ENCODE measurements at regions not wholly inside any gene's neighbourhood (a gene's known extent, or its start where the extent isn't known, plus 50 kb on each side); places are given as distances from the start of the nearest gene placed in this dataset.
A peak's percentile ranks its signal among the peaks of the same experiment; 100 is the strongest.

- DNase-seq (ENCODE audit: low spot score), result no peak
Observed at GRCh38 chr10:30793093-30793492, 163.5 kb upstream of the LYZL2 start.

DNA sequence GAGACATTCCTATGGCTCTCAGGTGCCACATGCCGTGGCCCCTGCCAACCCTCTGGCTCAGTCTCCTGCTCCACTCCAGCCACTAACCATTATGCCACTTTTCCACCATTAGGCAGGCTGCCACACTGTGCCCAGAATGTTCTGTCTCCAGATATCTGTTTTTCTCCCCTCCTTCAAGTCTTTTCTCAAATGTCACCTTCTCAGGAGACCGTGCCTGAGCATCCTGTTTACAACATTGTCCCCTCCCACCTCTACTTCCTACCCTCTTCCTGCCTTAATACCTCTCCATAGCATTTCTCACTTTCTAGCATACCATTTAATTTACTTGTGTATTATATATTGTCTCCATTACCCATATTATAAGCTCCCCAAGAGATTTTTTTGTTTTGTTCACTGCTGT lies 162.5 kb upstream of the LYZL2 start:
- DNase-seq (ENCODE audit: low spot score), result no peak

DNA sequence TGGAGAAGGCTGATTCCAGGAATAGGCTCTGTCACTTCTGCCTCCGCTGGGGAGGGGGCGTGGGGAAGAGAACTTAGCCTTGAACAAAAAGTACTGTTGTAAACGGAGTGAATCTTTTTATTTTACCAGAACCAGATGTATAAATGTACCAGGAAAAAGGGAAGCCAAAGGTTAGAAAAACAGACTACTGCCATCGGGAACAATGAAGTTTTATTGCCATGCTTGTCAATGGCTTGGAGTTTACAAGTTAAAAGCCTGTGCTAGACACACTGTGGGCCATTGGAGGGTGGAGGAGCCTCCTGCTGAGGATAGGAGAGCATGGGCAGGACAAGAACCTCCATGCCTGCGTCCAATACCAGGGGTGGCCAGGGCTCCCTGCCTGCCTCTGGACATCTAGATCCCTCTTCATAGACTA lies 161.7 kb upstream of the LYZL2 start:
- DNase-seq (ENCODE audit: low spot score), result no peak

- DNase-seq (ENCODE audit: low spot score), result no peak
Observed at GRCh38 chr10:30789806-30790205, 160.3 kb upstream of the LYZL2 start.

DNA sequence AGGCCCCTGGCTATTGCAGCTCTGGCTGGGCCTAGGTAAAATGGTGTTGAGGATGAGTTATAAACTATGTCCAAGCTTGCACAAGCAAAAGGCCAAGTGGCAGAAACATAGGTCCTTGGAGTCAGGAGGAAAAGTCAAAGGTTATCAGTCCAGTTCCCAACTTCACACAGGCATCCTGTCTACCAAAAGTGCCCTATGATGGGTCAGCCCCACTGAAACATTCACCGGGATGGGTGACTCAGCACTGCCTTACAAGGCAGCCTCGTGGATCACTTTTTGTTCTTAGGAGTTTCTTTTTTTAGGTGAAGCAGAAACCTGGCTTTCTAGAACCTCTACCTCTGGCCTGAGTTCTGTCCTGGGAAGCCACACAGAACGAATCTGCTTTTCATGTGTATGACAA lies 158.8 kb upstream of the LYZL2 start:
- no peak for DNase-seq (ENCODE audit: low spot score)

GRCh38 chr10:30786906-30787305 lies 157.4 kb upstream of the LYZL2 start:
- DNase-seq (ENCODE audit: low spot score), result no peak

DNA sequence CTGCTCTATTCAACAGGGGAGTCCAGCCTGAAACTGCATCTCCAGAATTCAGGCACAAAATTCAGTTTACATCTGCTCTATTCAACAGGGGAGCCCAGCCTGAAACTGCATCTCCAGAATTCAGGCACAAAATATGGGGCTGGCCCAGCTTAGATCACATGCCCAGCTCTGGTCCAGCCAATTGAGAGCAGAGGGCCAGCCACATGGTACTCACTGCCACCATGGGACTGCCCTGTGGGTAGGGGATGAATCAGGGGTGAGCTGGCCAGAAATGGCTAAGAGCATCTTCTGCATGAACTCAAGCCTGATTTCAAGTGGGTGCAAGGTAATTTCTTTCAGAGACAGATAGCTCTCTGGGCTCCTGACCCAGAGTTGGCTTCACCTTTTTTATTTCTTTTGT lies 156.6 kb upstream of the LYZL2 start:
- no peak for DNase-seq (ENCODE audit: low spot score)

- DNase-seq (ENCODE audit: low spot score), result peak; percentile 11
Observed at GRCh38 chr10:30784897-30785605, 155.5 kb upstream of the LYZL2 start.

DNA sequence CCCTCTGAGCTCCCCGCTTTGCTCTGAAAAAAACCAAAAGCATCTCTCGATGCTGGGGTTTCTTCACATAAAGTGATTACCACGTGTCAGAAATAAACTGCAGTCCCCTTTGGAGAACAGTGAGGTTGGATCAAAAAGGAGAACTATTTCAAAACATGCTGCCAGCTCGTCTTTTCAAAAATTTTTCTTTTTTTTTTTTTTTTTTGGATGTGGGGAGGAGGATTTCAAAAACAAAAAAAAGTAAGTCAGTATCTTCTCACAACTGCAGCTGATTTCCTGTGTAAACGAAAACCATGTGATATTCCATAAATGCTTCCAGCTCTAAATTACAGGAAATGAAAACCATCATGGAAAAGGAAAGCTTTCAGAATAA lies 155.0 kb upstream of the LYZL2 start:
- no peak for DNase-seq (ENCODE audit: low spot score)

GRCh38 chr10:30783939-30784501 lies 154.5 kb upstream of the LYZL2 start:
- peak; percentile 81 for DNase-seq (ENCODE audit: low spot score)

DNA sequence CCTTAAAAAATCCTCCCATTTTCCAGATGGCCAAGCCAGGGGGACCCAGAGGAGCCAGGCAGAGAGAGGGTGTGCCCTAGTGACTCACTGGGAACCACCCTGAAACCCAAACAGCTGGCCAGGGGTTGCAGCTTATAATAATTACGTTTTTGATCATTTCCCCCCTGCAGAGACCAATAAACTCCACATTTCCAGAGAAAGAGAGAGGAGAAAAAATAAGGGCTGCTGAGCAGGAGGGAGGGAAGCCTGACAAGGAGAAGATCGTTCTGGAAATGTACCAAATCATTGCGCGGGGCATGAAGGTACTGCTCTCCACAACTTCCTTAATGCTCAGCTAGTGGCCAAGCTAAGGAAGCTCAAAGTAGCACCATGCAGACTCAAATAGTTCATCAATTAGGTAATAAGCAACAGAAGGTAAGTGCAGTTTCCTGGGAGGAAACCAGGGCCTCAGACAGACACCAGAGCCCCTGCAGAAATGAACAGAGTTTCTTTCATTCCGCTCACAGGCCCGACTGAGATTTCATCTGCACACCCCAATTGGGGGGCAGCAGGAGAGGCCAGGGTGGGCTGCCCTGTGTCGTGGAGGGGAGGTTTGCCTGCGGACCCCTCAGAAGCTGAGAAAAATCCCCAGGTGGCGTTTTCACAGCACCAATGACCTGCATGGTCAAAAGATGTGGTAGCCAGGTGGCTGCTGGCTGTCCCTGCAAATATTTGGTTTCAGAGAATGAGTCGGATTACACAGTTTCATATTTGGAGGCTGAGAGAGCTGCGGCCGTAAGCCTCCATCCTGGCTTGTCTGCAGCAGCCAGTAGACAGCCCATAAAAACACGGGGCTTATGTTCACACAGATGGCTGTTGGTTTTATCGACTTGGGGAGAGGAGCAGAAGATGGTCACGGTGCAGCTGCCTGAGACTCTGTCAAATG lies 153.2 kb upstream of the LYZL2 start:
- no peak for DNase-seq (ENCODE audit: low spot score)

GRCh38 chr10:30782157-30782536 lies 152.6 kb upstream of the LYZL2 start:
- no peak for DNase-seq (ENCODE audit: low spot score)

- no peak for DNase-seq (ENCODE audit: low spot score)
Observed at GRCh38 chr10:30781670-30782121, 152.1 kb upstream of the LYZL2 start.

- no peak for DNase-seq (ENCODE audit: low spot score)
Observed at GRCh38 chr10:30778769-30779168, 149.2 kb upstream of the LYZL2 start.

DNA sequence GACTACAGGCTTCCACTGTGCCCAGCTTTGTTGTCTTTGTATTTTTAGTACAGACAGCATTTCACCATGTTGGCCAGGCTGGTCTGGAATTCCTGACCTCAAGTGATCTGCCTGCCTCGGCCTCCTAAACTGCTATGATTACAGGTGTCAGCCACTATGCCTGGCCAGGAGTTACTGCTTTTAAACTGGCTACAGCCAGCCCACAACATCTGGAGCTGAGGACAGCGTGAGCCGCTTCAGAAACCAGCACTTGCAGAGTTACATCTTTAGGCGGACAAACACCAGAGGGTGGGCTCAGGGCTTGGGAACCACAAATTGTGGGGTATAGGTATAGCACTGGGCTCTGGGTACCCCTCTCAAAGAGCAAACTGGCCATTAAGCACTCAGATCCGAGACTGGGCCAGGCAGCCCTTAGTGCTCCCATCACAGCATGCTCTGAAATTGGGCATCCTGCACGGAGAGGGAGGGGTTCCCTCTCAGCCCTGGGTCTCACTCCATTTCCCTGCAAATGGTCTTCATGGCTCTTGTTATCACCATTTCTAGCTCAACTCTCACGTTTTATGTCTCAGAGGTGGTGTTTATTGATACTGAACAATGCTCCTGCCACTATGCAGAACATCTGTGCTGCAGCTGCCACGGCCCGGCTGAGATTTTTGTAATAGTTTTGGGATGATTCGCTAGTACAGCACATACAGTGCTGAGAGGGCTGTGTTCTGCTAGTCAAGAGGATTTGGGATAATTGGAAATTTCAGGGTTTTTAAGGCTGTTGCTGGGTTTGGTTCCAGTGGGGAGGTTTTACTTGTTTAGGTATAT lies 146.4 kb upstream of the LYZL2 start:
- DNase-seq (ENCODE audit: low spot score), result no peak

GRCh38 chr10:30774261-30774660 lies 144.7 kb upstream of the LYZL2 start:
- DNase-seq (ENCODE audit: low spot score), result no peak

DNA sequence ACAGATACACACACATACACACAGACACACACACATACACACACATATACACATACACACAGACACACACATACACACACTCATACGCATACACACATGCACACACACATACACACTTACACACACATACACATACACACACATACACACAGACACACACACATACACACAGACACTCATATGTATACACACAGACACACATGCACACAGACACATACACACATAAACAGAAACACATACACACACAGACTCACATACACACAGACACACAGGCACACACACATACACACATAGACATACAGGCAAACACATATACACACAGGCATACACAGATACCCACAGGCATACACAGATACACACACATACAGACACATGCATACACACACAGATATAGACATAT lies 143.9 kb upstream of the LYZL2 start:
- DNase-seq (ENCODE audit: low spot score), result no peak

DNA sequence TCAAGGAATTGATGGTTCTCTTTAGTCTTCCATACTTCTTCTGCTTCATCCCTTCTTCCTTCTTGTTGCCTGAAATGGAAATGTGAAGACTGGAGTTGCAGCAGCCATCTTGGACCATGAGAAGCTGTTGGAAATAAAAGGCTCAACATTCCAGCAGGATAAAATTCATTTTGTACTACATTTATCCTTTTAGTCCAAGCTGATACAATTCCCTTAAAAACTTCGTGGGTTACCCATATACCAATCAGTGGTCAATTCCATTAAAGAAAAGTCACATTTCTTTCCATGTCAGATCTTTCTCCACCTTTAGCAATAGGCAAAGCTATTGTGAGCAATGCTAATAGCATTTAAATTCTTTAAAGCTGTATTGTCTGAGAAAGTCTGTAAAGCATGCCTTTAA lies 141.3 kb upstream of the LYZL2 start:
- DNase-seq (ENCODE audit: low spot score), result no peak

GRCh38 chr10:30770229-30770628 lies 140.7 kb upstream of the LYZL2 start:
- no peak for DNase-seq (ENCODE audit: low spot score)

DNA sequence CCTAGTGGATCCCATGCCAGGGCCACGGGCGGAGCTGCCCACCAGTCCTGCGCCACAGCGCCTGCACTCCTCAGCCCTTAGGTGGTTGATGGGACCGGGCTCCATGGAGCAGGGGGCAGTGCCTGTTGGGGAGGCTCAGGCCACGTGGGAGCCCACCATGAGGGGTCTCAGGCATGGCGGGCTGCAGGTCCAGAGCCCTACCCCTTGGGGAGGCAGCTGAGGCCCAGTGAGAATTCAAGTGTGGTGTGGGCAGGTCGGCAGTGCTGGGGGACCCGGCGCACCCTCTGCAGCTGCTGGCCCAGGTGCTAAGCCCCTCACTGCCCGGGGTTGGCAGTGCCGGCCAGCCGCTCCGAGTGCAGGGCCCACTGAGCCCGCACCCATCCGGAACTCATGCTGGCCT lies 139.8 kb upstream of the LYZL2 start:
- DNase-seq (ENCODE audit: low spot score), result no peak

GRCh38 chr10:30765616-30766015 lies 136.1 kb upstream of the LYZL2 start:
- no peak for DNase-seq (ENCODE audit: low spot score)

- no peak for DNase-seq (ENCODE audit: low spot score)
Observed at GRCh38 chr10:30765022-30765615, 135.6 kb upstream of the LYZL2 start.
